ENCODE measurements at regions not wholly inside any gene's neighbourhood (a gene's known extent, or its start where the extent isn't known, plus 50 kb on each side); places are given as distances from the start of the nearest gene placed in this dataset.
"Not testable (repeated sequence)": the region's sequence is repeated elsewhere in the genome, so short reads cannot be mapped to it uniquely, and the experiment has no call there.

DNA sequence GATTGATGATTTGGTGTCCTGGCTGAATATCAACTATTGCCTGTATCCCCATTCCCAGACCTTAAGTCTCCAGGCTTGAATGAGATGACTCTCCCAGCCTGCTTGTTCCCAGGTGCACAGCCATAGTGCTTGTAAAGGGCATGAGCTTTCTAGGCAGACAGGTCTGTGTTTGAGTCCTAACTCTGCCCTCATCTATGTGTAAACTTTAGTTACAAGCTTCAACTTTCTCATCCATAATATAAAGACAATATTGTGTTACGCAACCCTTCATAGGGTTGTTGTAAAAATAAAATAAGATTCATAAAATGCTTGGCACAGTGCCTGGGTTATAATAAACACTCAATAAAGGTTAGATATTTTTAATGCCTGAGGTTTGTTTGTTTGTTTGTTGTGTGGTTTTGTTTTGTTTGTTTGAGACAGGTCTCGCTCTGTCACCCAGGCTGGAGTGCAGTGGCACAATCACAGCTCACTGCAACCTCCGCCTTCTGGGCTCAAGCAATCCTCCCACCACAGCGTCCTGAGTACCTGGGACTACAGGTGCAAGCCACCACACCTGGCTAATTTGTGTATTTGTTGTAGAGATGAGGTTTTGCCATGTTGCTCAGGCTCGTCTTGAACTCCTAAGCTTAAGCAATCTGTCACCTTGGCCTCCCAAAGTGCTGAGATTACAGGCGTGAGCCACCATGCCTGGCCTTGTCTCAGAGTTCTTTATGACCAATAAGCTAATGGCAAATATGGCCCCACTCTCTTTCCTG, 89.4 kb upstream of the MAPRE2 start:
- Histone ChIP-seq H3K4me2 (ENCODE audit: low read length) (no peak overlapping the region), H3K27ac (ENCODE audit: low read depth, low read length) (no peak overlapping the region), H3K4me3 (ENCODE audit: low read length) (no peak overlapping the region), H3K36me3 (ENCODE audit: control insufficient read depth, low read length) (no peaks in the 10 kb centered on the region), H3K4me1 (ENCODE audit: control insufficient read depth, low read length) (no peaks in the 10 kb centered on the region), H4K20me1 (ENCODE audit: control insufficient read depth, insufficient read depth, low read depth, low read length) (no peaks in the 10 kb centered on the region), H3K9me3 (ENCODE audit: control insufficient read depth, insufficient read depth, low read length) (no peaks in the 10 kb centered on the region), H3K27me3 (ENCODE audit: control insufficient read depth, low read length) (no peaks in the 10 kb centered on the region), H3F3A (ENCODE audit: control insufficient read depth, insufficient read depth) (no peaks in the 10 kb centered on the region), H3K79me2 (ENCODE audit: control insufficient read depth, low read length) (no peaks in the 10 kb centered on the region), H3K9me2 (replicated peaks; ENCODE audit: control insufficient read depth, low read length) (no peaks in the 10 kb centered on the region)
- TF ChIP-seq, protein P1, sequence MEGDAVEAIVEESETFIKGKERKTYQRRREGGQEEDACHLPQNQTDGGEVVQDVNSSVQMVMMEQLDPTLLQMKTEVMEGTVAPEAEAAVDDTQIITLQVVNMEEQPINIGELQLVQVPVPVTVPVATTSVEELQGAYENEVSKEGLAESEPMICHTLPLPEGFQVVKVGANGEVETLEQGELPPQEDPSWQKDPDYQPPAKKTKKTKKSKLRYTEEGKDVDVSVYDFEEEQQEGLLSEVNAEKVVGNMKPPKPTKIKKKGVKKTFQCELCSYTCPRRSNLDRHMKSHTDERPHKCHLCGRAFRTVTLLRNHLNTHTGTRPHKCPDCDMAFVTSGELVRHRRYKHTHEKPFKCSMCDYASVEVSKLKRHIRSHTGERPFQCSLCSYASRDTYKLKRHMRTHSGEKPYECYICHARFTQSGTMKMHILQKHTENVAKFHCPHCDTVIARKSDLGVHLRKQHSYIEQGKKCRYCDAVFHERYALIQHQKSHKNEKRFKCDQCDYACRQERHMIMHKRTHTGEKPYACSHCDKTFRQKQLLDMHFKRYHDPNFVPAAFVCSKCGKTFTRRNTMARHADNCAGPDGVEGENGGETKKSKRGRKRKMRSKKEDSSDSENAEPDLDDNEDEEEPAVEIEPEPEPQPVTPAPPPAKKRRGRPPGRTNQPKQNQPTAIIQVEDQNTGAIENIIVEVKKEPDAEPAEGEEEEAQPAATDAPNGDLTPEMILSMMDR (IDR thresholded peaks at IDR 0.05; ENCODE audit: low read depth, low read length, poor library complexity, severe bottlenecking), result no peak
- no peak for TF ChIP-seq EZH2phosphoT487 (IDR thresholded peaks at IDR 0.05; ENCODE audit: borderline replicate concordance, low read length)

DNA sequence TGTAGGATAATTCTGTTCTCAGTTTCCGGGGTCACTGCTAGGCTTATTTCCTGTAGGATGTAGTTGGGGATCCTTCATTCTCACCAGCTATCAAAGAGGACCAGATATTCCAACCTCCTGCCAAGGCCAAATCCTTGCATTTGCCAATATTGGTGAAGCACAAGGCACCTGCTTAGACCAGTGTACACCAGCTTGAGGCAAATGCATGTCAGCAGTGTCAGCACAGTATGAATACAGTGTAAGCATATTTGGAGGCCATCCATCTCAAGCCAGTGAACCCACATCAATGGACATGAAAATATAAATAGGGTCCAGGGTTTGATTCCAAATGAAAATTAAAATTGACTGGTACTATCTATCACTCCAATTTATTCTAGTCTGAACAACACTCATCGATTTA, 88.0 kb upstream of the MAPRE2 start:
- no peaks in the 10 kb centered on the region for H3K79me2 ChIP-seq (ENCODE audit: control insufficient read depth, low read length)
- no peak overlapping the region for H3K4me2 ChIP-seq (ENCODE audit: low read length)
- H3K9me3 ChIP-seq (ENCODE audit: control insufficient read depth, insufficient read depth, low read length), result no peaks in the 10 kb centered on the region
- no peak overlapping the region for H3K27ac ChIP-seq (ENCODE audit: low read depth, low read length)
- no peak overlapping the region for H3K4me3 ChIP-seq (ENCODE audit: low read length)
- TF ChIP-seq EZH2phosphoT487 (IDR thresholded peaks at IDR 0.05; ENCODE audit: borderline replicate concordance, low read length), result no peak
- TF ChIP-seq, protein P1 (IDR thresholded peaks at IDR 0.05; ENCODE audit: low read depth, low read length, poor library complexity, severe bottlenecking), result no peak
- no peaks in the 10 kb centered on the region for H4K20me1 ChIP-seq (ENCODE audit: control insufficient read depth, insufficient read depth, low read depth, low read length)
- peaks cover 1% of the 10 kb centered on the region for H3K27me3 ChIP-seq (ENCODE audit: control insufficient read depth, low read length)
- no peaks in the 10 kb centered on the region for H3K9me2 ChIP-seq (replicated peaks; ENCODE audit: control insufficient read depth, low read length)
- no peaks in the 10 kb centered on the region for H3F3A ChIP-seq (ENCODE audit: control insufficient read depth, insufficient read depth)
- no peaks in the 10 kb centered on the region for H3K36me3 ChIP-seq (ENCODE audit: control insufficient read depth, low read length)
- H3K4me1 ChIP-seq (ENCODE audit: control insufficient read depth, low read length), result no peaks in the 10 kb centered on the region

DNA sequence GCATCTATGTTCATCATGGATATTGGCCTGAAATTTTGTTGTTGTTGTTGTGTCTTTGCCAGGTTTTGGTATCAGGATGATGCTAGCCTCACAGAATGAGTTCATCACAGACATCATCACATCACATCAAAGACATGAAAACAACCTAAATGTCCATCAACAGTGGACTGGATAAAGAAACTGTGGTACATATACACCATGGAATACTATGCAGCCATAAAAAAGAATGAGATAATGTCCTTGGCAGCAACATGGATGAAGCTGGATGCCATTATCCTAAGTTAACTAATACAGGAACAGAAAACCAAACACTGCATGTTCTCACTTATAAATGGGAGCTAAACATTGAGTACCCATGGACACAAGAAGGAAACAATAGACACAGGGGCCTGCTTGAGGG, 85.7 kb upstream of the MAPRE2 start:
- H3K9me2 ChIP-seq (replicated peaks; ENCODE audit: control insufficient read depth, low read length); H3K9me3 ChIP-seq (ENCODE audit: control insufficient read depth, insufficient read depth, low read length); H3K4me1 ChIP-seq (ENCODE audit: control insufficient read depth, low read length); H3K27me3 ChIP-seq (ENCODE audit: control insufficient read depth, low read length); H3K4me3 ChIP-seq (ENCODE audit: low read length); H3K4me2 ChIP-seq (ENCODE audit: low read length); H4K20me1 ChIP-seq (ENCODE audit: control insufficient read depth, insufficient read depth, low read depth, low read length); H3K79me2 ChIP-seq (ENCODE audit: control insufficient read depth, low read length); H3F3A ChIP-seq (ENCODE audit: control insufficient read depth, insufficient read depth); H3K36me3 ChIP-seq (ENCODE audit: control insufficient read depth, low read length); H3K27ac ChIP-seq (ENCODE audit: low read depth, low read length): not testable (repeated sequence)

DNA sequence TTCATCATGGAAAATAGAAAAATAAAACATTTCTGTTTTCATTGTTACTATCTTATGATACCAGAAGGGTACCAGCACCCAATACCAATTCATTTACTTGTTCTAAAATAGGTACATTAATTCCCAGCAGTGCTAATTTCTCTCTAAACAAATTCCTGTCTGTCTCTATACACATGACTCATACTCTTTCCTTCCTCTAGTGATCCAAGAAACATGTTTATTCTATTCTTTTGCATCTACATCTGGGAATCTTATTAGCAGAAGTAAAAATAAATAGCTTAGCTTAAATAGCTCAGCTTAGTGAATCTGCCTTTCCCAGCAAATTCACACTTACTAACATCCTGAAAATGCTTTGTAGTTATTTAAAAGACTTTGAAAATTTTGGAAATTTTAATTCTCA, 84.5 kb upstream of the MAPRE2 start:
- no peaks in the 10 kb centered on the region for H3K4me1 ChIP-seq (ENCODE audit: control insufficient read depth, low read length)
- peaks cover 6% of the 10 kb centered on the region for H3K27me3 ChIP-seq (ENCODE audit: control insufficient read depth, low read length)
- no peaks in the 10 kb centered on the region for H3K36me3 ChIP-seq (ENCODE audit: control insufficient read depth, low read length)
- no peaks in the 10 kb centered on the region for H3K9me3 ChIP-seq (ENCODE audit: control insufficient read depth, insufficient read depth, low read length)
- no peaks in the 10 kb centered on the region for H3K9me2 ChIP-seq (replicated peaks; ENCODE audit: control insufficient read depth, low read length)
- H3F3A ChIP-seq (ENCODE audit: control insufficient read depth, insufficient read depth), result no peaks in the 10 kb centered on the region
- H3K4me3 ChIP-seq (ENCODE audit: low read length), result no peak overlapping the region
- TF ChIP-seq, protein P1 (IDR thresholded peaks at IDR 0.05; ENCODE audit: low read depth, low read length, poor library complexity, severe bottlenecking), result no peak
- no peak for TF ChIP-seq EZH2phosphoT487 (IDR thresholded peaks at IDR 0.05; ENCODE audit: borderline replicate concordance, low read length)
- no peak overlapping the region for H3K4me2 ChIP-seq (ENCODE audit: low read length)
- no peak overlapping the region for H3K27ac ChIP-seq (ENCODE audit: low read depth, low read length)
- H4K20me1 ChIP-seq (ENCODE audit: control insufficient read depth, insufficient read depth, low read depth, low read length), result no peaks in the 10 kb centered on the region
- H3K79me2 ChIP-seq (ENCODE audit: control insufficient read depth, low read length), result no peaks in the 10 kb centered on the region

Measured in DOHH2 (cell line).